HG03175 (cell line): ENCODE measurements at regions not wholly inside any gene's neighbourhood (a gene's known extent, or its start where the extent isn't known, plus 50 kb on each side); places are given as distances from the start of the nearest gene placed in this dataset.

ENCODE experiments used
- ATAC-seq: cut with Tn5 transposase; IDR thresholded peaks from one replicate; pipeline ENCODE4 v1.9.1; 2021; ENCODE audit warnings: mild to moderate bottlenecking, moderate library complexity; ENCODE audit not compliant: unreplicated experiment

GRCh38 chr10:83037653-83038052 is 1101.7 kb upstream of the GHITM start:
- ATAC-seq: no peak

GRCh38 chr10:83038631-83039030 is 1100.7 kb upstream of the GHITM start:
- no peak for ATAC-seq

DNA sequence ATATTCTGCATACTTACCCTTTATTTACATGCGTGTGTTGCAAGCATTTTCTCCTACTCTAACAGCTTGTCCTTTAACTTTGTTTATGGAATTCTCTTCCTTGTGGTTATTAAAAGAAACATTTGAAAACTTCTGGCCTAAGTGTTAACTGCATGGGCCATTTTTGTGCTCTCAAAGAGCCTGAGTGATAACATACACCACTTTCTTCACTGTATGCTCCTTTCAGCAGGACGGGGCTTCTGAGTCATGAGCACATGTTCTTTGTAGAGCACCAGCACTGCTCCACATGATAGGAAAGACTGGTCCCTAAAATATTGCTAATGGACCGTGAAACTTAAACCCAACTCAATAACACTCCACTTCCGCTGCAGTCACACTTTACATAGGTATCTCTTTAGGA is 1093.6 kb upstream of the GHITM start:
- no peak for ATAC-seq

GRCh38 chr10:83050815-83051214 is 1088.5 kb upstream of the GHITM start:
- ATAC-seq: no peak

DNA sequence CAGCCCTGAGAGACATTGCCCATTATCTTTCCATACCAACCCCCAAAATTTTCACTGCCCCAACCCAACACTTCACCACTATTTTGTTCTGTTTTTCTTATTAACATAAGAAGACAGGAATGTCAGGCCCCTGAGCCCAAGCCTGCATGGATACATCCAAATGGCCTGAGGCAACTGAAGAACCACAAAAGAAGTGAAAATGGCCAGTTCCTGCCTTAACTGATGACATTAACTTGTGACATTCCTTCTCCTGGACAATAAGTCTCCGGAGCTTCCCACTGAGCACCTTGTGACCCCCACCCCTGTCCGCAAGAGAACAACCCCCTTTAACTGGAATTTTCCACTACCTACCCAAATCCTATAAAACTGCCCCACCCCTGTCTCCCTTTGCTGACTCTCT is 1076.4 kb upstream of the GHITM start:
- no peak for ATAC-seq

- ATAC-seq: no peak
Observed at GRCh38 chr10:83073472-83073871, 1065.8 kb upstream of the GHITM start.

- no peak for ATAC-seq
Observed at GRCh38 chr10:83075016-83075814, 1064.1 kb upstream of the GHITM start.

- ATAC-seq: no peak
Observed at GRCh38 chr10:83075815-83076355, 1063.4 kb upstream of the GHITM start.

GRCh38 chr10:83076443-83076842 is 1062.9 kb upstream of the GHITM start:
- ATAC-seq: no peak

DNA sequence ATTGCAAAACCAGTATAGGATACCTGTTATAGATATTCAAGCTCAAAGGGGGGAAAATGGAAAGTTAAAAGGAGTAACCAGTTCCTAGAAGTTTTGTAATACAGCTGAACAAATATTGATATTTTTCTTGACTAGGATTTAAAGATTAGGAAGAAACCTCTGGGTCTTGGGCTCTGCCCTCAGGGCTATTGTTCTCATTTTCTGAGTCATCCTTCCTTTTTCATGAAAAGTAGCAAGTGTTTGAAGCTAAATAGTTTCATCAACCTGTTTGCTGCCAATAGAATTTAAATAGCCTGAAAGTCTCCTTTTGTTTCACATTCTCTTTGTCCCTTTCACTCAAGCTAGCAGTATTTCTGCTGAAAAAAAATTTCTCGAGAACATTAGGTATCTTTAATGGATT is 1061.1 kb upstream of the GHITM start:
- ATAC-seq: no peak

GRCh38 chr10:83078645-83079044 is 1060.7 kb upstream of the GHITM start:
- no peak for ATAC-seq

GRCh38 chr10:83083831-83084230 is 1055.5 kb upstream of the GHITM start:
- ATAC-seq: no peak

- no peak for ATAC-seq
Observed at GRCh38 chr10:83089335-83089734, 1050.0 kb upstream of the GHITM start.

- no peak for ATAC-seq
Observed at GRCh38 chr10:83104616-83105015, 1034.7 kb upstream of the GHITM start.

- no peak for ATAC-seq
Observed at GRCh38 chr10:83108565-83109333, 1030.6 kb upstream of the GHITM start.

- no peak for ATAC-seq
Observed at GRCh38 chr10:83119346-83119745, 1020.0 kb upstream of the GHITM start.

- no peak for ATAC-seq
Observed at GRCh38 chr10:83122336-83122735, 1017.0 kb upstream of the GHITM start.

GRCh38 chr10:83127942-83128575 is 1011.2 kb upstream of the GHITM start:
- no peak for ATAC-seq

GRCh38 chr10:83140811-83141210 is 998.5 kb upstream of the GHITM start:
- ATAC-seq: no peak

GRCh38 chr10:83142074-83142563 is 997.2 kb upstream of the GHITM start:
- no peak for ATAC-seq

DNA sequence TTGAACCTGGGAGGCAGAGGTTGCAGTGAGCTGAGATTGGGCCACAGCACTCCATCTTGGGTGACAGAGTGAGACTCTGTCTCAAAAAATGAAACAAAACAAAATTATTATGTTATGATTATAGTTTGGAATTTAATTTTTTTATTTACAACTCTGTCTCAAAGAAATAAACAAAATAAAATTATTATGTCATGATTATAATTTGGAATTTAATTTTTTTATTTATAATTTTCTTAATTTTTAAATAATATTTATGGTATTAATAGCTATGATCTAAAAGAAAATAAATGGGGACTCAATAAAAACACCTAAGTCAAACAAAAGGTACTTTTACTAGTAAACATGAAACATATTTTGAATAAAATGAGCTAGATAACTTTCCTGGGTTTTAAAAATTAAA is 994.8 kb upstream of the GHITM start:
- ATAC-seq: no peak
